ENCODE measurements at regions not wholly inside any gene's neighbourhood (a gene's known extent, or its start where the extent isn't known, plus 50 kb on each side); places are given as distances from the start of the nearest gene placed in this dataset.
A peak's percentile ranks its signal among the peaks of the same experiment; 100 is the strongest.

DNA sequence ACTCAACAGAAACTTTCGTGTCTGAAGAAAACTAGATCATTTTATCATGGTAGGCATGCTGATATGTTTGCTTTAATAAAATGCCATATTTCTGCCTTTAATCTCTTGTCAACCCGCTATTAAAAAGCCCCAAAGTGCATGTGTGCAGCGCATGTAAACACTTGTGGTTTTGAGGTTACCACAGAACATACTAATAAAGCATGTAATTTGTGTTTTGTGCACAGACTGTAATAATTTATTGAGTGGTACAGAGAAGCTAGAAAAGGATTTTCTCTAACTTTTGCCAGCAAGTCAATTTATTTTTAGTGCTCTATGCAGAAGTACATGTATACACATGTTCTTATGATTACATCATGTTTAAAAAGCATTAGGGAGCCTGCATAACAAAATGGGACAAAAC, 349.9 kb upstream of the SLC35B3 start:
- DNase-seq = no peak

- DNase-seq = no peak
Measured at GRCh38 chr6:8783191-8783590, 347.8 kb upstream of the SLC35B3 start.

DNA sequence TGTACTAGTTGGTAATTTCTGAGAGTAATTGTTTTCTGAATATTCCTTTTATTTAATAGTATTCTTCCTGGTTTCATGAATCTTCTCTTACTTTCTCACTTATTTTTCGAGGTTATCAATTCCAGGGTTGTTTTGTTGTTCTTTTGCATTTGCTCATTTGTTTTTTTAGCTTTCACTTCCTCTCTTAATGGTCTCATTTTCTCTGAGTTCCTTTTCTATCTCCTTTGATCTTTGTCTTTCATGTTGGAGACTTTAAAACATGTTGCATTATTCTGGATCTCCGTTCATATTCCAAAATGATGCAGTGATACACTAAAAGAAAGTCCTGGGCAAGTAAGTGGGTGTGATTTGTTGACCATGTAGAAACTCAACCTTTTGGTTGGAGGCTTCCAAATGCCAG, 345.3 kb upstream of the SLC35B3 start:
- DNase-seq = no peak

DNA sequence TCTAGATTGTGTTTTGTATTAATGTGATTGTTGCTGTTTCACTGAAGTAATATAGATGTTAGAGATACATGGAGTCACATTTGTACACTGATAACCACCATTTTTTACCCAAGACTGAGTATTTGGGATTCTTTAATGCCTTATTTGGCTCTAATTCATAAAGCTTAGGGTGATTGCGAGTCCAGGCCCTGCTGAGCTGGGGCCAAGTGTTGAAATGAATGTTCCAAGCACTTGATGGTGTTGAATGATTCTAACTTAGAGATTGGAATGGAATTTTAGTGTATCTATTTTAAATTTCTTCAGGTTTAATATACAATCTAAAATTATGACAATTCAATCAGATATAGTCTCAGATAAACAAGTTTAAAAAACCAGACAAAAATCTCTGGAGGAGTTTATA, 329.4 kb upstream of the SLC35B3 start:
- no peak for DNase-seq

GRCh38 chr6:8760951-8761350, 325.6 kb upstream of the SLC35B3 start:
- DNase-seq = no peak

DNA sequence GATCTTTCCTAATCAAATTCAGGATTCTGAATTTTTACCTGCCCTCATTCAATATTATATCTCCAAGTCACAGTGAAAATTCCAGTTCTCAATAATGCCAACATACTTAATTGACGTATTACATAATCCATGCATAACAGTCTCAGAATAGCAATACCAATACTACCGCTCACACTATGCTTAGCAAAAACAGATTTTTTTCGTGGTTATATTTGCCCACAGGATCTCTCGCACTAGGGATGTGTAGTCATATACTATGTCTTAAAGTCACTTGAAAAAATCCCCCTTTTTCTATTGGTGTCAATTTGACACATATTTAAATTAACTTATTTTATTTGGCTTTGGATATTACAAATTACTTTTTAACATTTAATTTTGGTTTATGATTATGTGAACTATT, 323.1 kb upstream of the SLC35B3 start:
- no peak for DNase-seq

DNA sequence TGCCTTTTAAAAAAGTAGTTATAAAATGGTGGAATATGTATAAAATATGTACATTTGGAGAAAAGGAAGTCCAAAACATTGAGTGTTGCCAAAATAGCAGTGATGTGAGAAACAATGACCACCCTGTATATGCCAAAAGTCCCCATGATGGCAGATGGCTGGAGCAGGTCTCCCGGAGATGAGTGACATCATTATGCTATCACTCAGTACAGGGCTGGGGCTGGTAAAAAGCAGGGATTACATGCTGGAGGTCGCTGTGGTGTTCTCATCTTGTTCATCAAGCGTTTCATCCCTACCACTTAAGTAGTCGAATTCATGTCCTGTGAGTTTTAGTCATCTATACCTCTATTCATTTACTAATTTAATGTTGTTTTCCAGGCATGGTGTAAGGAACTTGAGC, 315.3 kb upstream of the SLC35B3 start:
- DNase-seq = no peak

- DNase-seq = no peak
Measured at GRCh38 chr6:8749465-8749864, 314.1 kb upstream of the SLC35B3 start.

DNA sequence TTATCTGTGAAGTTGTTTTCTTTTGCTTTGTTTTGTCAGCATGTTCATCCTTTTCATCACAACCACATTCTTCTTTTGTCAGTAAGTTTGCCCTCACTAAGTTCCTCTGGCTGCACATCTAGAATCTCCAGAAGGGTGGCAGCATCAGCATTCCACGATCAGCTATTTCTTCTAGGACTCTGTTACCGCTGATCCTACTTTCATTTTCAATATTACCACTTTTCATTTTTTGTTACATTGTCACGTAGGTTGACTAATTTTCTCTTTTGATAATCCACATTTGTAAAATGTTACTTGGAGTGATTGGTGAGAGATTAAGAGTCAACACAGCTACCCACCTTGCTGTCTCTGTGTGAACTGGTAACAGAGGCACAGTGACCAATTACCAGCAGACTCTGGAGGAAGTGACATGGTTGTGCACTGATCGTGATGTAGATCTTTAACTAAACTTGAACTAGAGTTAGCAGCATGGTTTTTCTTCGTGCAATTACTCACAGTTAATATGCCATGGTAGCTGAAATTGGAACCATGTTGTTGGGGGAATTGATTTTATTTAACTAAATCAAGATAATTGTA, 307.9 kb upstream of the SLC35B3 start:
- DNase-seq = no peak

DNA sequence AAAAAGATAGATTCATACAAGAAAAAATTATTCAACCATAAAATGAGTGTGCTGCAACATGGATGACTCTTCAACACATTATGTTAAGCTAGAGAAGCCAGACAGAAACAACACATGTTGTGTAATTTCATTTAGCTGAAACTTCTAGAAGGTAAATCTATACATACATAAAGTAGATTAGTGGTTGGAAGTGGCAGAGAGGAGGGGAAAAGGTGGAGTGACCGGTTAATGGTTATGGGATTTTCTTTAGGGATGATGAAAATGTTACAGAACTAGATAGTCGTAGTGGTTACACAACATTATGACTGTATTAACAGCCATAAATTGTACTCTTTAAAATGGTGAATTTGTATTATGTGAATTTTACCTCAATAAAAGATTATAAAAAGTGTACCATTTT, 304.1 kb upstream of the SLC35B3 start:
- DNase-seq = no peak

GRCh38 chr6:8738951-8739350, 303.6 kb upstream of the SLC35B3 start:
- DNase-seq = no peak

DNA sequence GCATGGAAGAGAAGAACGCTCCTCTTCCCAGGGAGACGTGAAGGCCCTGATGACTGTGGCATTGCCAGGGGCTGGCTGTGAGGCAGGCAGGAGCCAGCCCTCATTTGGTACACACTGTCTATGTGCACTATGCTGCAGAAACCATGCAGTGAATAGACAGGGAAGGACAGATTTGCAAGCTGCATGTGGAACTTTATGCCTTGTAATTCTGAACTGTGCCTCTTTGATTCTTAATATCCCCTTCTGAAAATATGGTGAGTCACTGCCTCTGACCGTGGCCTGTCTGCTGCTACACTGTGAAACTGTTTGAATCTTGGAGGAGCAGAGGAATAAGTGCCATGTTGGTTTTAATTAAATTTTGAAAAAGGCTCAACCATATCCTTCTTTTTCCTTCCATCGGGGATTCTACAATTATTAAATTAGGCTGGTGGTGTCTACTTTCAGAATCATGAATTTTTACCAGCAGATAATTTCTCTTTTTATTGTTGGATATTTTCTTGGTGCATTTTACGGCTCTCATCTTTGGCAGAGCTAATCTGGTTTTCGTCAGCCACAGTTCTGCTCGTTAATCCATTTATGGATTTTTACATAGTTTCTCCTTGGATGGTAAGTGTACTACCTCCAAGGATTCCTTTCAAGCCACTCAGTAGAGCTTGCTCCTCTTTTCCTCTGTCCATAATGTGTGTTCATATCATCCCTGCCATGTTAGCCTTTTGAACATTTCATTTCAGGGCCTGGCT, 301.0 kb upstream of the SLC35B3 start:
- no peak for DNase-seq

GRCh38 chr6:8733879-8734278, 298.5 kb upstream of the SLC35B3 start:
- no peak for DNase-seq

GRCh38 chr6:8731874-8732273, 296.5 kb upstream of the SLC35B3 start:
- DNase-seq = no peak

DNA sequence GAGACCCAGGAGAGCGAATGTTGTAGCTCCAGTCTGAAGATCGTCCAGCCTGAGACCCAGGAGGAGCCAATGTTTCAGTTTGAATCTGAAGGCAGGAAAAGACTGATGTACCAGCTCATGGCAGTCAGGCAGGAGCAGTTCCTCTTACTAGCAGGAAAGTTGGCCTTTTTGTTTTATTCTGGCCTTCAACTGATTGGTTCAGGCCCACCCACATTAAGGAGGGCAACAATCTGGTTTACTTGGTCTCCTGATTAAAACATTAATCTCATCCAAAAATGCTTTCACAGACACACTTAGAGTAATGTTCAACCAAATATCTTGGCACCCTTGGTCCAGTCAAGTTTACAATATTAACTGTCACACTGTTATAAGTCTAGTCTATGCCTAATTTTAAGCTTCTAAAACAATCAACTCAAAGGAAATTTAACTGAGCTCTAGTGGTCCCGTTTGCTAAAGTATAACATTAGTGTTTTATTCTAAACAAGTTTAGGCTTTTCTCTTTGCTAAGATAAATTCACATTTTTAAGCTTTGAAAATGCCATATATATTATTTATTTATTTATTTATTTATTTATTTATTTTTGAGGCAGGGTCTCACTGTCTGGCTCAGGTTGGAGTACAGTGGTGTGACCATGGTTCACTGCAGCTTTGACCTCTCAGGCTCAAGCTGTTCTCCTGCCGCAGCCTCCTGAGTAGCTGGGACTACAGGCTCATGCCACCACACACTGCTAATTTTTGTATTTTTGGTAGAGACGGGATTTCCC, 275.5 kb upstream of the SLC35B3 start:
- DNase-seq = no peak

DNA sequence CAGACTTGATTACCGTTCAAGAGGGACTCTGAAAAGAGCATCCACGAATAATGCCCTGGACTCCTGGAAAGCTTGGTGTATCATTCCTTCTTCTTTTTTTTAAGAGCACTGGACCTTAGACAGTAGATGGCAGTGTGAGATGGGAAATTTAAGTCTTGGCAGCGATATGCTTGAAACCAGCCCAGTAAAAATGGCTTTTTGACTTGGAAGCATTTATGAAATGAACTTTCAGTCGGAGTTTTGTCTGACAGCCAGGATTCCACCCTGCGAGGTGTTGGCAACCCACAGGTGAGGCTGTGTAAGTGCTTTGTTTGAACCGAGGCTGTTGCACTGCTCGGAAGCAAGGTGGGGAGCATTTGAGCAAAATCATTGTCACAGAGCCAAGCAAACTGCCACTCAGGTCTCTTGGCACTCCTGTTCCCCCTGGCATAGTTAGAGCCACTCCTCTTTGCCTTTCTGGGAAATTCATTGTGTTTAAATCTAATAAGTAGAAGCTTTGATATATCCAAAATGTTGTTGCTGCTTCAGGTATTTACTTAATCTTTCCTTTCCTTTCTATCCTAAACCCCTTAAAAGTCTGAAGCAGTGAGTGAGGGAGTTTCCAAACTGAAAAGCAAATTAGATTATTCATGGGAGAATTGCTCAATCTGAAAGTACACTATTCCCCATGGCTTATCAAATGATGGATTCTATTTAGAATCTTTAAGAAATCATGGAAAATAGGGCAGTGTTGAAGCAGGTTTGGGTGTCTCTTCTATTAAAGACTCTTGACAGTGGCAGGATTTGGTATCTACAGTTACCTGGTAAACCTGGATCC, 272.8 kb upstream of the SLC35B3 start:
- DNase-seq = peak; percentile 3

GRCh38 chr6:8707369-8707768, 272.0 kb upstream of the SLC35B3 start:
- no peak for DNase-seq

GRCh38 chr6:8705435-8706020, 270.2 kb upstream of the SLC35B3 start:
- no peak for DNase-seq

GRCh38 chr6:8703059-8703458, 267.7 kb upstream of the SLC35B3 start:
- DNase-seq = no peak

GRCh38 chr6:8688821-8689220, 253.5 kb upstream of the SLC35B3 start:
- DNase-seq = no peak

GRCh38 chr6:8686077-8686476, 250.7 kb upstream of the SLC35B3 start:
- DNase-seq = no peak

DNA sequence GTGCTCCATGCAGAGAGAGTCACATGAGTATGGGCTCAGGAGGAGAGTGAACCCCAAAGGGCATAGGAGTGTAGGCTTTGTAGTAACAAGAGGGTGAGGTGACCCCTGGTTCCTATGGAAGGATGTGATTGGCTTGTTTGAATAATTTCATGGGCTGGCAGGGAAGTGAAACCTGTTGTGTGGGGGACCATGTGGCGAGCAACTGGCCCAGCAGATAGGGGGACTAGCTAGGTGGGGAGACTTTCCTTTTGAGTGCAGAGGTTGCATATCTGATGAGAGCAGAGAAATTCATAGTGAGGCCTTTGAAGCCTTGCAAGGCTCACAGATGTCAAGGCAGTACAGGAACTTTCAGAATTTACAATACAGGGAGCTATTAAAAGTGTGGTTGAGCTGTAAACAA, 247.9 kb upstream of the SLC35B3 start:
- DNase-seq = no peak

- no peak for DNase-seq
Measured at GRCh38 chr6:8679823-8680222, 244.5 kb upstream of the SLC35B3 start.
